CD14-positive monocyte (primary cell): ENCODE measurements at regions not wholly inside any gene's neighbourhood (a gene's known extent, or its start where the extent isn't known, plus 50 kb on each side); places are given as distances from the start of the nearest gene placed in this dataset.

Source experiments
- DNase-seq, 3 donors: peaks; one replicate each; pipeline ENCODE4 v3.0.0-alpha.2; 2011 to 2022
- H2AFZ ChIP-seq: 2 replicates; pipeline ENCODE4 v1.6.0; 2012; ENCODE audit warnings: mild to moderate bottlenecking, low read depth, low read length, inconsistent platforms; ENCODE audit not compliant: insufficient read depth, poor library complexity, severe bottlenecking
- H3K27ac ChIP-seq, 2 donors: 1 replicate in 1 of 2; 2 replicates in 1 of 2; pipeline ENCODE4 v1.5.1; 2012 to 2013; ENCODE audit warnings: low read length in 2 of 2, control low read depth in 1 of 2, inconsistent platforms in 1 of 2, low read depth in 1 of 2, mild to moderate bottlenecking in 1 of 2
- H3K27me3 ChIP-seq, 2 donors: one replicate each; pipeline versions ENCODE4 v1.6.0 to v1.6.1; 2011 to 2013; ENCODE audit warnings: low read length in 2 of 2; ENCODE audit not compliant: control insufficient read depth in 2 of 2, insufficient read depth in 2 of 2
- H3K36me3 ChIP-seq, 2 donors: replicated peaks in 1 of 2; 1 replicate in 1 of 2; 2 replicates in 1 of 2; pipeline versions ENCODE4 v1.5.1 to v1.6.1; 2012 to 2013; ENCODE audit warnings: low read length in 2 of 2, control low read depth in 1 of 2, inconsistent platforms in 1 of 2, mild to moderate bottlenecking in 1 of 2; ENCODE audit not compliant: insufficient read depth in 2 of 2, control insufficient read depth in 1 of 2
- H3K4me1 ChIP-seq, 2 donors: 1 replicate in 1 of 2; 2 replicates in 1 of 2; pipeline versions ENCODE4 v1.5.1 to v1.6.1; 2012 to 2013; ENCODE audit warnings: low read length in 2 of 2, control low read depth in 1 of 2, inconsistent platforms in 1 of 2, mild to moderate bottlenecking in 1 of 2, moderate library complexity in 1 of 2; ENCODE audit not compliant: insufficient read depth in 2 of 2, control insufficient read depth in 1 of 2
- H3K4me2 ChIP-seq: replicated peaks from 2 replicates; pipeline ENCODE3; 2012; ENCODE audit warnings: low read length, moderate library complexity, mild to moderate bottlenecking; ENCODE audit not compliant: poor library complexity, severe bottlenecking; ENCODE audit errors: extremely low read depth
- H3K4me3 ChIP-seq, 3 experiments: fragments of 200-600 bp in 1 of 3; sonication (generic) in 1 of 3; replicated peaks in 1 of 3; 1 replicate in 2 of 3; 2 replicates in 1 of 3; pipeline ENCODE4 v1.5.1; 2011 to 2013; ENCODE audit warnings: low read length in 3 of 3, mild to moderate bottlenecking in 3 of 3, control low read depth in 2 of 3, low read depth in 2 of 3, inconsistent platforms in 1 of 3, moderate library complexity in 1 of 3
- H3K79me2 ChIP-seq: 2 replicates; pipeline ENCODE4 v1.6.0; 2012; ENCODE audit warnings: mild to moderate bottlenecking, control low read depth, inconsistent platforms, low read length, moderate library complexity; ENCODE audit not compliant: insufficient read depth
- H3K9ac ChIP-seq: 2 replicates; pipeline ENCODE4 v1.6.0; 2017; ENCODE audit warnings: low read length, mild to moderate bottlenecking; ENCODE audit not compliant: insufficient read depth, poor library complexity, severe bottlenecking
- H3K9me3 ChIP-seq, 2 donors: replicated peaks in 1 of 2; 1 replicate in 1 of 2; 2 replicates in 1 of 2; pipeline versions ENCODE4 v1.5.1 to v1.6.1; 2012 to 2013; ENCODE audit warnings: low read length in 2 of 2, control low read depth in 1 of 2; ENCODE audit not compliant: control insufficient read depth in 1 of 2, insufficient read depth in 1 of 2
- H4K20me1 ChIP-seq: 2 replicates; pipeline ENCODE4 v1.6.0; 2012; ENCODE audit warnings: mild to moderate bottlenecking, low read length, control low read depth, moderate library complexity; ENCODE audit not compliant: insufficient read depth
- H3K27ac Mint-ChIP-seq, 7 donors: one replicate each; pipeline ENCODE4 v1.8.0; 2020; ENCODE audit warnings: mild to moderate bottlenecking in 7 of 7, mixed read lengths in 7 of 7, moderate library complexity in 6 of 7, inconsistent platforms in 2 of 7
- H3K27me3 Mint-ChIP-seq, 3 donors: one replicate each; pipeline ENCODE4 v1.8.0; 2021 to 2022; ENCODE audit warnings: low read depth in 3 of 3, mild to moderate bottlenecking in 3 of 3, mixed read lengths in 3 of 3, moderate library complexity in 3 of 3, inconsistent platforms in 1 of 3
- H3K36me3 Mint-ChIP-seq, 2 donors: one replicate each; pipeline ENCODE4 v1.8.0; 2020; ENCODE audit warnings: mixed read lengths in 2 of 2, inconsistent platforms in 1 of 2, mild to moderate bottlenecking in 1 of 2
- H3K4me1 Mint-ChIP-seq: one replicate; pipeline ENCODE4 v1.8.0; 2020; ENCODE audit warnings: mild to moderate bottlenecking, mixed read lengths
- H3K4me3 Mint-ChIP-seq, 2 donors: one replicate each; pipeline ENCODE4 v1.8.0; 2020; ENCODE audit warnings: mild to moderate bottlenecking in 2 of 2, mixed read lengths in 2 of 2, moderate library complexity in 1 of 2
- H3K9me3 Mint-ChIP-seq, 7 donors: one replicate each; pipeline ENCODE4 v1.8.0; 2020 to 2022; ENCODE audit warnings: mixed read lengths in 7 of 7, mild to moderate bottlenecking in 6 of 7, moderate library complexity in 6 of 7, inconsistent platforms in 2 of 7
- CTCF ChIP-seq: fragments of 200-600 bp; IDR thresholded peaks from one replicate; pipeline ENCODE4 v1.8.0; 2022; ENCODE audit warnings: antibody characterized with exemption, mild to moderate bottlenecking
- WGBS: methylation state at CpG from one replicate; pipeline ENCODE4 v1.1.5; 2013; ENCODE audit warnings: missing lambda C conversion rate; ENCODE audit not compliant: insufficient coverage; 5-methylcytosine and 5-hydroxymethylcytosine counted together
- intact Hi-C, 2 donors: fragments of 100-400 bp; cut with micrococcal nuclease; formaldehyde crosslinking; loops; one replicate each; pipeline versions ENCODE4 v1.15.0 to v1.15.1; 2023

DNA sequence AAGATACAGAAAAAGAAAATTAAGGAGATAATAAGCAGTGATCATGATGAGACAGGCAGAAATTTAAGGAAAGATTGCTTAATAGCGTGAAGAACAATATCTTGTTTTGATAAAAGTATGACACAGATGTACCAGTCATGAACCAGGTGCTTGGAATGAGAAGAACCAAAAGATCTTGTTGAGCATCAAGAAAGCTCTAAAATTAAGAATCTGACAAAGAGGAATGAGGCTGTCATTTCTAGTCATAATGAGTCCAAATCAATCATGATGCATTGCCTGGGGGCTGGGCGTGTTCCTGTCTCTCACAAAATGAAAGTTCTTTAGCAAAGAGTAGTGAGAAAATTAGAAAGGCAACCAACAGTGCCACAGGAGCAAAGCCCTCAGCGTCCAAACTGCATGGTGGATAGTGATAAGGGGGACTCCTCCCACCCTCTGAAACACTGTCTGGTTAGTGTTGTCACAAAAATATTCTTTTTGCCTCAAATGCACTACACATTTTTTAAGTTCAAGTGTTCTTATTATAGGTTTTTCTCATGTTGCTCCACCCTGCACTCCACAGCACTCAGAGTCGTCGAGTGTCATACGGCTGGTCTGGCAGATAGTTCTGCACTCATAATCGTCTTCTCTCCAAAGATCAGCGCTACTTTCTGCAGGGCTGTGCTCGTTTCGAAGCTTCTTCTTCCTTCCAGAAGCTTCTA is 439.6 kb downstream of the TNS3 start:
- H3K27me3 ChIP-seq: no peaks in the 10 kb centered on the region
- DNase-seq: no peak
- H4K20me1 ChIP-seq: no peaks in the 10 kb centered on the region
- no peak overlapping the region for H2AFZ ChIP-seq
- no peak overlapping the region for H3K9ac ChIP-seq
- no peak for TF ChIP-seq CTCF
- H3K4me2 ChIP-seq: no peak overlapping the region
- Mint-ChIP-seq H3K27ac (no peak overlapping the region), H3K4me1 (peaks cover 6% of the 10 kb centered on the region), H3K4me3 (no peak overlapping the region), H3K36me3 (no peaks in the 10 kb centered on the region), H3K9me3 (peaks cover 0 to 4% (median 1%) of the 10 kb centered on the region in 7 donors), H3K27me3 (peaks cover 2 to 3% (median 3%) of the 10 kb centered on the region in 3 donors)
- H3K27ac ChIP-seq: no peak overlapping the region
- 95% methylated on average over 6 of the region's 10 CpGs for WGBS
- no peaks in the 10 kb centered on the region for H3K79me2 ChIP-seq
- peaks cover 0 to 7% of the 10 kb centered on the region in 2 donors for H3K4me1 ChIP-seq
- no peaks in the 10 kb centered on the region for H3K36me3 ChIP-seq
- intact Hi-C loops: no loop called here
- no peak overlapping the region for H3K4me3 ChIP-seq
- H3K9me3 ChIP-seq: no peaks in the 10 kb centered on the region

- Histone ChIP-seq H3K4me2 (no peak overlapping the region), H3K4me3 (no peak overlapping the region), H3K27ac (no peak overlapping the region), H3K36me3 (no peaks in the 10 kb centered on the region), H3K9me3 (no peaks in the 10 kb centered on the region), H3K79me2 (no peaks in the 10 kb centered on the region), H3K27me3 (no peaks in the 10 kb centered on the region), H3K4me1 (no peaks in the 10 kb centered on the region), H3K9ac (no peak overlapping the region), H4K20me1 (no peaks in the 10 kb centered on the region), H2AFZ (no peak overlapping the region)
- whole genome bisulfite sequencing: no CpG with 5 or more reads among the region's 1 CpG
- peaks cover 0 to 6% (median 2%) of the 10 kb centered on the region in 3 donors for H3K27me3 Mint-ChIP-seq
- no peak overlapping the region for H3K4me3 Mint-ChIP-seq
- intact Hi-C loops: no loop called here
- no peaks in the 10 kb centered on the region for H3K9me3 Mint-ChIP-seq
- no peak for TF ChIP-seq CTCF
- H3K4me1 Mint-ChIP-seq: no peaks in the 10 kb centered on the region
- no peak overlapping the region for H3K27ac Mint-ChIP-seq
- H3K36me3 Mint-ChIP-seq: no peaks in the 10 kb centered on the region
- no peak for DNase-seq
These were observed 449.4 kb downstream of the TNS3 start for GRCh38 chr7:47132471-47132870.
